H1 (cell line): ENCODE measurements at regions not wholly inside any gene's neighbourhood (a gene's known extent, or its start where the extent isn't known, plus 50 kb on each side); places are given as distances from the start of the nearest gene placed in this dataset.

Experiments used
- CHD2 ChIP-seq: IDR thresholded peaks from 2 replicates; pipeline ENCODE4 v1.6.1; 2012; ENCODE audit warnings: low read length, improper control_type of control experiment
- CREB1 ChIP-seq: IDR thresholded peaks from 2 replicates; pipeline ENCODE4 v1.6.1; 2012; ENCODE audit warnings: inconsistent platforms
- CTCF ChIP-seq, 3 experiments: IDR thresholded peaks; 1 replicate in 2 of 3; 2 replicates in 1 of 3; pipeline versions ENCODE4 v1.5.1 to v1.6.1; 2011; ENCODE audit warnings: low read length in 3 of 3, mild to moderate bottlenecking in 3 of 3, inconsistent platforms in 2 of 3, low read depth in 1 of 3, moderate library complexity in 1 of 3; ENCODE audit not compliant: insufficient read depth in 1 of 3; ENCODE audit errors: control extremely low read depth in 1 of 3
- EZH2 ChIP-seq: fragments of 200-600 bp; sonication (generic); IDR thresholded peaks from 2 replicates; pipeline ENCODE4 v1.7.1; 2012; ENCODE audit warnings: low read depth, mild to moderate bottlenecking, moderate library complexity, low read length, inconsistent platforms; ENCODE audit not compliant: severe bottlenecking
- FOSL1 ChIP-seq: IDR thresholded peaks from 2 replicates; pipeline ENCODE4 v1.6.1; 2011; ENCODE audit warnings: mild to moderate bottlenecking, low read depth, low read length, moderate library complexity; ENCODE audit not compliant: insufficient read depth
- POLR2A ChIP-seq, 2 experiments: IDR thresholded peaks; 1 replicate in 1 of 2; 2 replicates in 1 of 2; pipeline ENCODE4 v1.6.1; 2011; ENCODE audit warnings: low read depth in 2 of 2, low read length in 2 of 2, mild to moderate bottlenecking in 2 of 2; ENCODE audit errors: control extremely low read depth in 1 of 2
- SUZ12 ChIP-seq: fragments of 200-600 bp; sonication (generic); IDR thresholded peaks from 2 replicates; pipeline ENCODE4 v1.6.1; 2012; ENCODE audit warnings: mild to moderate bottlenecking, inconsistent platforms, low read length, moderate library complexity, mixed read lengths
- TCF12 ChIP-seq: IDR thresholded peaks from 2 replicates; pipeline ENCODE4 v1.6.1; 2011; ENCODE audit warnings: low read depth, mild to moderate bottlenecking, low read length

- TF ChIP-seq TCF12 (no peak), CREB1 (no peak), FOSL1 (no peak), CTCF (IDR thresholded peaks at IDR 0.05; ENCODE audit: control extremely low read depth in 1 of 3, insufficient read depth in 1 of 3, low read depth in 1 of 3, low read length in 3 of 3) (peak in 1 of 3 experiments; percentile 14; a peak in 2 of 4 replicates), CHD2 (no peak), POLR2A (IDR thresholded peaks at IDR 0.05; ENCODE audit: control extremely low read depth in 1 of 2, low read depth in 2 of 2, low read length in 2 of 2) (no peak), EZH2 (no peak), SUZ12 (no peak)
These were observed 250.1 kb downstream of the SNCA start for GRCh38 chr4:89586864-89587263.
